Neural crest cell (in vitro differentiated cells): ENCODE measurements at regions not wholly inside any gene's neighbourhood (a gene's known extent, or its start where the extent isn't known, plus 50 kb on each side); places are given as distances from the start of the nearest gene placed in this dataset.

Source experiments
- DNase-seq: peaks from one replicate; pipeline ENCODE4 v3.0.0; 2021; ENCODE audit warnings: low read depth, mixed read lengths, low spot score
- H3K27ac Mint-ChIP-seq: one replicate; pipeline ENCODE4 v1.8.0; 2021; ENCODE audit warnings: mild to moderate bottlenecking, mixed read lengths; ENCODE audit not compliant: unreplicated experiment
- H3K27me3 Mint-ChIP-seq: 2 replicates; pipeline ENCODE4 v1.8.0; 2021; ENCODE audit warnings: low read depth, mild to moderate bottlenecking, mixed read lengths
- H3K36me3 Mint-ChIP-seq: 2 replicates; pipeline ENCODE4 v1.8.0; 2021; ENCODE audit warnings: low read depth, mild to moderate bottlenecking, mixed read lengths
- H3K4me1 Mint-ChIP-seq: 2 replicates; pipeline ENCODE4 v1.8.0; 2021; ENCODE audit warnings: mixed read lengths
- H3K4me3 Mint-ChIP-seq: one replicate; pipeline ENCODE4 v1.8.0; 2021; ENCODE audit warnings: mild to moderate bottlenecking, mixed read lengths
- H3K9me3 Mint-ChIP-seq: 2 replicates; pipeline ENCODE4 v1.8.0; 2021; ENCODE audit warnings: mixed read lengths
- CTCF ChIP-seq: fragments of 200-600 bp; sonication (generic); conservative IDR thresholded peaks from 2 replicates; pipeline ENCODE4 v1.5.0; 2021; ENCODE audit warnings: antibody characterized with exemption, mild to moderate bottlenecking

- Mint-ChIP-seq H3K4me1 (no peaks in the 10 kb centered on the region), H3K27ac (no peak overlapping the region), H3K4me3 (no peak overlapping the region), H3K27me3 (no peaks in the 10 kb centered on the region), H3K36me3 (no peaks in the 10 kb centered on the region), H3K9me3 (no peaks in the 10 kb centered on the region)
- no peak for DNase-seq
- TF ChIP-seq CTCF, result no peak
These were observed 228.4 kb upstream of the UFM1 start for GRCh38 chr13:38121267-38121666.

- H3K36me3 Mint-ChIP-seq, result no peaks in the 10 kb centered on the region
- no peak overlapping the region for H3K4me3 Mint-ChIP-seq
- DNase-seq, result no peak
- H3K4me1 Mint-ChIP-seq, result no peaks in the 10 kb centered on the region
- no peak for TF ChIP-seq CTCF
- no peaks in the 10 kb centered on the region for H3K9me3 Mint-ChIP-seq
- H3K27me3 Mint-ChIP-seq, result no peaks in the 10 kb centered on the region
- no peak overlapping the region for H3K27ac Mint-ChIP-seq
These were observed 234.3 kb upstream of the TRPC4 start for GRCh38 chr13:38103851-38104250.

GRCh38 chr13:38099751-38100150 is 230.2 kb upstream of the TRPC4 start:
- H3K27ac Mint-ChIP-seq, result no peak overlapping the region
- H3K4me1 Mint-ChIP-seq, result no peaks in the 10 kb centered on the region
- no peaks in the 10 kb centered on the region for H3K36me3 Mint-ChIP-seq
- no peak for TF ChIP-seq CTCF
- H3K9me3 Mint-ChIP-seq, result no peaks in the 10 kb centered on the region
- H3K27me3 Mint-ChIP-seq, result no peaks in the 10 kb centered on the region
- no peak for DNase-seq
- H3K4me3 Mint-ChIP-seq, result no peak overlapping the region

GRCh38 chr13:38093425-38093824 is 223.9 kb upstream of the TRPC4 start:
- no peak overlapping the region for H3K4me3 Mint-ChIP-seq
- no peaks in the 10 kb centered on the region for H3K9me3 Mint-ChIP-seq
- no peaks in the 10 kb centered on the region for H3K27me3 Mint-ChIP-seq
- DNase-seq, result no peak
- no peaks in the 10 kb centered on the region for H3K36me3 Mint-ChIP-seq
- no peaks in the 10 kb centered on the region for H3K4me1 Mint-ChIP-seq
- TF ChIP-seq CTCF, result no peak
- H3K27ac Mint-ChIP-seq, result no peak overlapping the region

- Mint-ChIP-seq H3K27me3 (no peaks in the 10 kb centered on the region), H3K36me3 (no peaks in the 10 kb centered on the region), H3K4me3 (no peak overlapping the region), H3K27ac (no peak overlapping the region), H3K9me3 (peaks cover 2% of the 10 kb centered on the region), H3K4me1 (no peaks in the 10 kb centered on the region)
- DNase-seq, result no peak
- TF ChIP-seq CTCF, result no peak
These were observed 221.3 kb upstream of the TRPC4 start for GRCh38 chr13:38090913-38091312.

- no peak overlapping the region for H3K4me3 Mint-ChIP-seq
- H3K36me3 Mint-ChIP-seq, result no peaks in the 10 kb centered on the region
- DNase-seq, result no peak
- H3K27me3 Mint-ChIP-seq, result no peaks in the 10 kb centered on the region
- no peak overlapping the region for H3K27ac Mint-ChIP-seq
- no peaks in the 10 kb centered on the region for H3K4me1 Mint-ChIP-seq
- H3K9me3 Mint-ChIP-seq, result peaks cover 9% of the 10 kb centered on the region
- no peak for TF ChIP-seq CTCF
These were observed 217.1 kb upstream of the TRPC4 start for GRCh38 chr13:38086721-38087120.
